ENCODE measurements at regions not wholly inside any gene's neighbourhood (a gene's known extent, or its start where the extent isn't known, plus 50 kb on each side); places are given as distances from the start of the nearest gene placed in this dataset.
A peak's percentile ranks its signal among the peaks of the same experiment; 100 is the strongest.

DNA sequence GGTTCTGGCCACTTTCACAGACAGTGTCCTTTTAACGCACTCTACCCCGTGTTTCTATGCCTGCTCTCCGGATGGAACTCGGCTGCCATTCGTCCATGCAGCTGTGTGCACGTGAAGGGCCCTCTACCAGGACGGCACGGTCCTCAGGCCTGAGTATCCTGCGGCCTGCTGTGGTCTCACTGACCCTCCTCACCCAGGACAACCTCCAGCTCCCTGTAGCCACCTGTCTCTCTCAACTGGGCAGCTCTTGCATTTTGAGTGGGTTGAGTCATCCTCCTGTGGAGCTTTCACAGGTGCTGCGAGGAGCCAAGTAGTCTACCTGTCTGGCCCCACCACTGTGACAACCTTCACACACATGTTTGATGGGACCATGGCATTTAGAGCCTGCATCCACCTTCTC, 321.7 kb upstream of the TSHZ3 start:
- no peaks in the 10 kb centered on the region for H3K27me3 ChIP-seq
- H3K4me1 ChIP-seq, result no peaks in the 10 kb centered on the region
- 88 to 92% methylated on average over 10 of the region's 10 CpGs for WGBS, 2 donors
- H3K36me3 ChIP-seq, result no peaks in the 10 kb centered on the region
- H3K27ac ChIP-seq, result no peak overlapping the region
- TF ChIP-seq POLR2A (IDR thresholded peaks at IDR 0.05) (no peak), POLR2AphosphoS5 (IDR thresholded peaks at IDR 0.05) (no peak), EP300 (IDR thresholded peaks at IDR 0.05) (no peak)
- TF ChIP-seq, protein P1, sequence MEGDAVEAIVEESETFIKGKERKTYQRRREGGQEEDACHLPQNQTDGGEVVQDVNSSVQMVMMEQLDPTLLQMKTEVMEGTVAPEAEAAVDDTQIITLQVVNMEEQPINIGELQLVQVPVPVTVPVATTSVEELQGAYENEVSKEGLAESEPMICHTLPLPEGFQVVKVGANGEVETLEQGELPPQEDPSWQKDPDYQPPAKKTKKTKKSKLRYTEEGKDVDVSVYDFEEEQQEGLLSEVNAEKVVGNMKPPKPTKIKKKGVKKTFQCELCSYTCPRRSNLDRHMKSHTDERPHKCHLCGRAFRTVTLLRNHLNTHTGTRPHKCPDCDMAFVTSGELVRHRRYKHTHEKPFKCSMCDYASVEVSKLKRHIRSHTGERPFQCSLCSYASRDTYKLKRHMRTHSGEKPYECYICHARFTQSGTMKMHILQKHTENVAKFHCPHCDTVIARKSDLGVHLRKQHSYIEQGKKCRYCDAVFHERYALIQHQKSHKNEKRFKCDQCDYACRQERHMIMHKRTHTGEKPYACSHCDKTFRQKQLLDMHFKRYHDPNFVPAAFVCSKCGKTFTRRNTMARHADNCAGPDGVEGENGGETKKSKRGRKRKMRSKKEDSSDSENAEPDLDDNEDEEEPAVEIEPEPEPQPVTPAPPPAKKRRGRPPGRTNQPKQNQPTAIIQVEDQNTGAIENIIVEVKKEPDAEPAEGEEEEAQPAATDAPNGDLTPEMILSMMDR (IDR thresholded peaks at IDR 0.05), result no peak
- ATAC-seq (ENCODE audit: low FRiP score in 2 of 2), result no peak
- no peaks in the 10 kb centered on the region for H3K9me3 ChIP-seq
- peak in 1 of 2 donors; percentile 18 for DNase-seq
- H3K4me3 ChIP-seq, result no peak overlapping the region

DNA sequence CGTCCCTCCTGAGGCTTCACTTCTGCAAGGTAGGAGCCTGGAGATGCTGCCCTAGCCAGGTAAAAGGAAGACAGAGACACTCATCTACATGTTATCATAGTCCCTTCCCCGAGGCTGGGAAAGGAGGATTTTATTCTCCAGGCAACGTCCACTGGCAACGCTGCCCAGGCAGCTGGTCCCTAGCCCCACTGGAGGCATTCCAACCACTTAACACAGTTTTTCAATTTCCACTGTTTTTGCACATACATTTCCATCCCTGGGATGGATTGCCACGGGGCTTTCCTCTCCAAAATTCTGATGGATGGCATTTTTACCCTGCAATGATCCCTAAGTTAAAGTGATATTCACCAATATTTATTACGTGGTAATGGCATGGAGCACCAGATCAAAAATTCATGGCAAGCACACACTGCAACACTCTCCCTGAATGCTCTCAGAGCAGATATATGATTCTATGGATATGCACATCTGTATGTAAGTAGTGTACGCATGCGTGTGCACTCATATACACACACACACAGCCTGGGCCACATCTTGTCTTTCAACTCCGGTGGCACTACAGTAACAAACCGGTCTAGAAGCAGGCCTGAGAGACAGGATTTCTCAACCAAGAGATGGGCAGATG, 322.3 kb upstream of the TSHZ3 start:
- 81 to 83% methylated on average over 10 of the region's 10 CpGs for WGBS, 2 donors
- ATAC-seq (ENCODE audit: low FRiP score in 2 of 2), result no peak

DNA sequence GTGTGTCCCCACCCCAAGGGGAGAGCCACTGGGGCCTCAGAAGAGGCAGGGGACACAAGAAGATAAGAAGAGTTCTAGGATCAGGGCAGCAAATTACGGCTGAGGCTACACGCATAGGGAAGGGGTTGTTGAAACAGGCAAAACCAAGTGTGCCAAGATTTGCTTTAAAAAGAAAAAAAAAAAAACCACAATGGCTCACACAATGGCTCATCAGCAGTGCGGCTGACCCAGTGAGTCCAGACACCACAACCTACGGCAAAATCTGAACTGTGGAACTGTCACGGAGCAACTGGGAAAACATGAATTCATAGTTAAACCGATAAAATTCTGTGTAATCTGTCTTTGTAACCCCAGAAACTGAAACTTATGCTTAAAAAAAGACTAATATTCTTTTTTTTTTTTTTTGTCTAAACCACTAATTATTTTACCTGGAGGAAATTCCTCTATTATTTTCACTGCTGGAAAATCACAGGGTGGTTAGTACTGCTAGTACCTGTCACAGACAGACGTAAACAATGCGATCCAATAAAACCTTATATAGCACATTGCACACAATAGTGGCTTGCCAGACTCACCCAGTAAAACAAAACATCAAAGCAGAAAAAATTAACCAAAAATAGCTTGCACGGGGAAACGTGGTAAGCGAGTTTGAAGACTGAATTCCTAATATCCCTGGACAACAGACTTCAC, 325.4 kb upstream of the TSHZ3 start:
- WGBS, 2 donors, result 66 to 74% methylated on average over 11 of the region's 11 CpGs
- H3K4me3 ChIP-seq, result no peak overlapping the region
- H3K36me3 ChIP-seq, result no peaks in the 10 kb centered on the region
- no peak overlapping the region for H3K27ac ChIP-seq
- no peaks in the 10 kb centered on the region for H3K27me3 ChIP-seq
- no peak for ATAC-seq (ENCODE audit: low FRiP score in 2 of 2)
- H3K9me3 ChIP-seq, result no peaks in the 10 kb centered on the region
- DNase-seq, result no peak
- H3K4me1 ChIP-seq, result no peaks in the 10 kb centered on the region
- TF ChIP-seq EP300 (IDR thresholded peaks at IDR 0.05) (no peak), POLR2A (IDR thresholded peaks at IDR 0.05) (no peak), POLR2AphosphoS5 (IDR thresholded peaks at IDR 0.05) (no peak)
- TF ChIP-seq, protein P1 (IDR thresholded peaks at IDR 0.05), result no peak

More for the DNA sequence above, 322.3 kb upstream of the TSHZ3 start:
- Histone ChIP-seq H3K27ac (no peak overlapping the region), H3K4me1 (no peaks in the 10 kb centered on the region), H3K4me3 (no peak overlapping the region), H3K27me3 (no peaks in the 10 kb centered on the region), H3K36me3 (no peaks in the 10 kb centered on the region), H3K9me3 (no peaks in the 10 kb centered on the region)
- TF ChIP-seq POLR2AphosphoS5 (IDR thresholded peaks at IDR 0.05) (no peak), POLR2A (IDR thresholded peaks at IDR 0.05) (no peak), EP300 (IDR thresholded peaks at IDR 0.05) (no peak)
- TF ChIP-seq, protein P1 (IDR thresholded peaks at IDR 0.05), result no peak
- no peak for DNase-seq

DNA sequence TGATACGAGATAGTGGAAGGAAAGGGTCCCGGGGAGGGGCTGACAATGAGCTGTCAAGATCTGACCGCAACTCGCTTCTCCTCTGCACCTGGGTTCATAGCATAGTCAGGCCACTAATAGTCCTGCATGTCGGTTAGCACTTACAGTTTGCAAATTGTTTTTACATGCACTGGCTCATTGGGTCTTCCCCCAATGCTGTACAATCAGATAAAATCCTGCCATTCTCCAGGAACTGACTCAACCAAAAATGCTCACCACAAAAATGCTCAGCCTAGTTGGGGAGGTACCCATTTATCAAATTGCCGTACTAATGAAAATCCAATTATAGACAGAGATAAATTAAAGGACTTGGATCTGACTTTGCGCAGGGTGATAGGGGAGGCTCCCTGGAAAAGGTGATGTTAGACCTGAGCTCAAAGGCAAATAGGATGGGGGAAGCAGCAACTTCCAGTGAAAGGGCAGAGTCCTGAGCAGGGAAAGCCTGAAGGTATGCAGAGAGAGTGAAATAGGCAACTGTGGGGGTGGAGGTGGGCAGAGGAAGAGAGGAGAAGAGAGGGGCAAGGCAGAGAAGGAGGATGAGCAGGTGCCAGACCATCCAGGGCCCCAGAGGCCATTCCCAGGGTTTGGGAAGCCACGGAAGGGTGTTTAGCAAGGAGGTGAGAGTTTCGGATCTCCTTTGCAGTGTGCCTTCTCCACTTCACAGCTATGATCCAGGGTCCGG, 326.1 kb upstream of the TSHZ3 start:
- ATAC-seq (ENCODE audit: low FRiP score in 2 of 2), result no peak
- TF ChIP-seq, protein P1 (IDR thresholded peaks at IDR 0.05), result no peak
- TF ChIP-seq POLR2A (IDR thresholded peaks at IDR 0.05) (no peak), POLR2AphosphoS5 (IDR thresholded peaks at IDR 0.05) (no peak), EP300 (IDR thresholded peaks at IDR 0.05) (no peak)
- WGBS, 2 donors, result 76 to 78% methylated on average over 10 of the region's 10 CpGs

More for the DNA sequence above, 326.1 kb upstream of the TSHZ3 start:
- Histone ChIP-seq H3K27ac (no peak overlapping the region), H3K27me3 (no peaks in the 10 kb centered on the region), H3K4me1 (no peaks in the 10 kb centered on the region), H3K9me3 (no peaks in the 10 kb centered on the region), H3K36me3 (no peaks in the 10 kb centered on the region), H3K4me3 (no peak overlapping the region)
- no peak for DNase-seq

All from upper lobe of left lung (tissue), 6 donors.